H54 (cell line): ENCODE measurements at regions not wholly inside any gene's neighbourhood (a gene's known extent, or its start where the extent isn't known, plus 50 kb on each side); places are given as distances from the start of the nearest gene placed in this dataset.

ENCODE experiments used
- DNase-seq: peaks from one replicate; pipeline ENCODE4 v3.0.0; 2011; ENCODE audit warnings: low spot score, mixed read lengths; ENCODE audit not compliant: insufficient read length
- FAIRE-seq: peaks from 3 replicates; lab custom pipeline; 2011; peaks lifted over from hg19 to GRCh38; lab: Jason Lieb, UNC
- POLR2A ChIP-seq: IDR thresholded peaks from 2 replicates; pipeline ENCODE4 v1.6.1; 2011; ENCODE audit warnings: low read depth, mild to moderate bottlenecking, low read length

- DNase-seq (no peak), FAIRE-seq (no peak)
- no peak for TF ChIP-seq POLR2A
These were observed 84.5 kb upstream of the ATP10A start for GRCh38 chr15:25947323-25948314.

- TF ChIP-seq POLR2A: no peak
- DNase-seq (no peak), FAIRE-seq (no peak)
These were observed 83.2 kb upstream of the ATP10A start for GRCh38 chr15:25946241-25946805.

- no peak for FAIRE-seq
- DNase-seq: no peak
- no peak for TF ChIP-seq POLR2A
These were observed 81.3 kb upstream of the ATP10A start for GRCh38 chr15:25944386-25944785.

- DNase-seq: no peak
- no peak for TF ChIP-seq POLR2A
These were observed 80.7 kb upstream of the ATP10A start for GRCh38 chr15:25943831-25944230.

GRCh38 chr15:25939122-25939521 is 76.0 kb upstream of the ATP10A start:
- DNase-seq (no peak), FAIRE-seq (no peak)
- no peak for TF ChIP-seq POLR2A

More at GRCh38 chr15:25943831-25944230, 80.7 kb upstream of the ATP10A start:
- FAIRE-seq: no peak

GRCh38 chr15:25937796-25938195 is 74.7 kb upstream of the ATP10A start:
- no peak for TF ChIP-seq POLR2A
- FAIRE-seq: no peak
- DNase-seq: no peak

GRCh38 chr15:25936004-25936403 is 72.9 kb upstream of the ATP10A start:
- no peak for FAIRE-seq
- TF ChIP-seq POLR2A: no peak
- no peak for DNase-seq

- FAIRE-seq (no peak), DNase-seq (no peak)
- TF ChIP-seq POLR2A: no peak
These were observed 70.5 kb upstream of the ATP10A start for GRCh38 chr15:25933456-25934158.

- no peak for FAIRE-seq
- TF ChIP-seq POLR2A: no peak
- DNase-seq: no peak
These were observed 69.6 kb upstream of the ATP10A start for GRCh38 chr15:25932696-25933095.

GRCh38 chr15:25931851-25932250 is 68.7 kb upstream of the ATP10A start:
- no peak for TF ChIP-seq POLR2A
- DNase-seq: no peak
- no peak for FAIRE-seq

- FAIRE-seq (no peak), DNase-seq (no peak)
- no peak for TF ChIP-seq POLR2A
These were observed 67.8 kb upstream of the ATP10A start for GRCh38 chr15:25930931-25931330.
